ENCODE measurements at regions not wholly inside any gene's neighbourhood (a gene's known extent, or its start where the extent isn't known, plus 50 kb on each side); places are given as distances from the start of the nearest gene placed in this dataset.
"Not testable (repeated sequence)": the region's sequence is repeated elsewhere in the genome, so short reads cannot be mapped to it uniquely, and the experiment has no call there.

- DNase-seq (ENCODE audit: low spot score), result no peak
Observed at GRCh38 chr6:112935402-112936078, 588.4 kb downstream of the RFPL4B start.

GRCh38 chr6:112936079-112936472, 588.9 kb downstream of the RFPL4B start:
- no peak for DNase-seq (ENCODE audit: low spot score)

- no peak for DNase-seq (ENCODE audit: low spot score)
Observed at GRCh38 chr6:112936504-112936903, 589.4 kb downstream of the RFPL4B start.

GRCh38 chr6:112937690-112938089, 590.6 kb downstream of the RFPL4B start:
- DNase-seq (ENCODE audit: low spot score), result not testable (repeated sequence)

- no peak for DNase-seq (ENCODE audit: low spot score)
Observed at GRCh38 chr6:112938650-112939049, 591.5 kb downstream of the RFPL4B start.

GRCh38 chr6:112939563-112939962, 592.4 kb downstream of the RFPL4B start:
- DNase-seq (ENCODE audit: low spot score), result no peak

- DNase-seq (ENCODE audit: low spot score), result no peak
Observed at GRCh38 chr6:112941613-112942012, 594.5 kb downstream of the RFPL4B start.

- no peak for DNase-seq (ENCODE audit: low spot score)
Observed at GRCh38 chr6:112946051-112946450, 598.9 kb downstream of the RFPL4B start.

GRCh38 chr6:112947507-112947906, 600.4 kb downstream of the RFPL4B start:
- no peak for DNase-seq (ENCODE audit: low spot score)

- DNase-seq (ENCODE audit: low spot score), result no peak
Observed at GRCh38 chr6:112951829-112952228, 604.7 kb downstream of the RFPL4B start.

GRCh38 chr6:112955743-112956142, 608.6 kb downstream of the RFPL4B start:
- not testable (repeated sequence) for DNase-seq (ENCODE audit: low spot score)

GRCh38 chr6:112956696-112957535, 609.8 kb downstream of the RFPL4B start:
- no peak for DNase-seq (ENCODE audit: low spot score)

- DNase-seq (ENCODE audit: low spot score), result no peak
Observed at GRCh38 chr6:112957536-112957916, 610.4 kb downstream of the RFPL4B start.

- not testable (repeated sequence) for DNase-seq (ENCODE audit: low spot score)
Observed at GRCh38 chr6:112960130-112960529, 613.0 kb downstream of the RFPL4B start.

GRCh38 chr6:112967974-112968373, 620.8 kb downstream of the RFPL4B start:
- no peak for DNase-seq (ENCODE audit: low spot score)

GRCh38 chr6:112971651-112972050, 624.5 kb downstream of the RFPL4B start:
- no peak for DNase-seq (ENCODE audit: low spot score)

GRCh38 chr6:112974931-112975330, 627.8 kb downstream of the RFPL4B start:
- not testable (repeated sequence) for DNase-seq (ENCODE audit: low spot score)

- not testable (repeated sequence) for DNase-seq (ENCODE audit: low spot score)
Observed at GRCh38 chr6:112976579-112976978, 629.4 kb downstream of the RFPL4B start.

GRCh38 chr6:112979830-112980229, 632.7 kb downstream of the RFPL4B start:
- no peak for DNase-seq (ENCODE audit: low spot score)

- DNase-seq (ENCODE audit: low spot score), result no peak
Observed at GRCh38 chr6:112980676-112981075, 633.5 kb downstream of the RFPL4B start.

- peak; percentile 7 for DNase-seq (ENCODE audit: low spot score)
Observed at GRCh38 chr6:112983713-112984261, 636.7 kb downstream of the RFPL4B start.

GRCh38 chr6:112984899-112985298, 637.8 kb downstream of the RFPL4B start:
- DNase-seq (ENCODE audit: low spot score), result no peak

- no peak for DNase-seq (ENCODE audit: low spot score)
Observed at GRCh38 chr6:112986321-112986720, 639.2 kb downstream of the RFPL4B start.
